ENCODE measurements at regions not wholly inside any gene's neighbourhood (a gene's known extent, or its start where the extent isn't known, plus 50 kb on each side); places are given as distances from the start of the nearest gene placed in this dataset.

- no peak for TF ChIP-seq POLR2A (IDR thresholded peaks at IDR 0.05)
- TF ChIP-seq EP300 (IDR thresholded peaks at IDR 0.05): no peak
- TF ChIP-seq, protein P1, sequence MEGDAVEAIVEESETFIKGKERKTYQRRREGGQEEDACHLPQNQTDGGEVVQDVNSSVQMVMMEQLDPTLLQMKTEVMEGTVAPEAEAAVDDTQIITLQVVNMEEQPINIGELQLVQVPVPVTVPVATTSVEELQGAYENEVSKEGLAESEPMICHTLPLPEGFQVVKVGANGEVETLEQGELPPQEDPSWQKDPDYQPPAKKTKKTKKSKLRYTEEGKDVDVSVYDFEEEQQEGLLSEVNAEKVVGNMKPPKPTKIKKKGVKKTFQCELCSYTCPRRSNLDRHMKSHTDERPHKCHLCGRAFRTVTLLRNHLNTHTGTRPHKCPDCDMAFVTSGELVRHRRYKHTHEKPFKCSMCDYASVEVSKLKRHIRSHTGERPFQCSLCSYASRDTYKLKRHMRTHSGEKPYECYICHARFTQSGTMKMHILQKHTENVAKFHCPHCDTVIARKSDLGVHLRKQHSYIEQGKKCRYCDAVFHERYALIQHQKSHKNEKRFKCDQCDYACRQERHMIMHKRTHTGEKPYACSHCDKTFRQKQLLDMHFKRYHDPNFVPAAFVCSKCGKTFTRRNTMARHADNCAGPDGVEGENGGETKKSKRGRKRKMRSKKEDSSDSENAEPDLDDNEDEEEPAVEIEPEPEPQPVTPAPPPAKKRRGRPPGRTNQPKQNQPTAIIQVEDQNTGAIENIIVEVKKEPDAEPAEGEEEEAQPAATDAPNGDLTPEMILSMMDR (IDR thresholded peaks at IDR 0.05): no peak
These were observed 101.3 kb downstream of the TYW3 start for GRCh38 chr1:74834261-74834660.

GRCh38 chr1:74835051-74835450 lies 102.1 kb downstream of the TYW3 start:
- TF ChIP-seq, protein P1 (IDR thresholded peaks at IDR 0.05): no peak
- TF ChIP-seq POLR2A (IDR thresholded peaks at IDR 0.05): no peak
- TF ChIP-seq EP300 (IDR thresholded peaks at IDR 0.05): no peak
- no peaks in the 10 kb centered on the region for H3K36me3 ChIP-seq
- no peaks in the 10 kb centered on the region for H3K9me3 ChIP-seq
- DNase-seq (ENCODE audit: low spot score in 2 of 2): no peak
- no peaks in the 10 kb centered on the region for H3K4me1 ChIP-seq
- H3K4me3 ChIP-seq: no peak overlapping the region
- no peak overlapping the region for H3K27ac ChIP-seq
- H3K27me3 ChIP-seq: no peaks in the 10 kb centered on the region
- WGBS, 2 donors: 93 to 94% methylated on average over 2 of the region's 2 CpGs

More at GRCh38 chr1:74834261-74834660, 101.3 kb downstream of the TYW3 start:
- no peak overlapping the region for H3K27ac ChIP-seq
- DNase-seq (ENCODE audit: low spot score in 2 of 2): no peak
- H3K4me3 ChIP-seq: no peak overlapping the region
- no peaks in the 10 kb centered on the region for H3K4me1 ChIP-seq
- no peaks in the 10 kb centered on the region for H3K27me3 ChIP-seq
- H3K9me3 ChIP-seq: no peaks in the 10 kb centered on the region
- H3K36me3 ChIP-seq: no peaks in the 10 kb centered on the region

- H3K4me3 ChIP-seq: no peak overlapping the region
- no peaks in the 10 kb centered on the region for H3K4me1 ChIP-seq
- 67 to 71% methylated on average over 3 of the region's 3 CpGs for WGBS, 2 donors
- no peaks in the 10 kb centered on the region for H3K36me3 ChIP-seq
- no peak for DNase-seq (ENCODE audit: low spot score in 2 of 2)
- no peak overlapping the region for H3K27ac ChIP-seq
- no peaks in the 10 kb centered on the region for H3K9me3 ChIP-seq
- H3K27me3 ChIP-seq: no peaks in the 10 kb centered on the region
- TF ChIP-seq, protein P1 (IDR thresholded peaks at IDR 0.05): no peak
- TF ChIP-seq EP300 (IDR thresholded peaks at IDR 0.05) (no peak), POLR2A (IDR thresholded peaks at IDR 0.05) (no peak)
These were observed 109.8 kb downstream of the TYW3 start for GRCh38 chr1:74842726-74843125.

DNA sequence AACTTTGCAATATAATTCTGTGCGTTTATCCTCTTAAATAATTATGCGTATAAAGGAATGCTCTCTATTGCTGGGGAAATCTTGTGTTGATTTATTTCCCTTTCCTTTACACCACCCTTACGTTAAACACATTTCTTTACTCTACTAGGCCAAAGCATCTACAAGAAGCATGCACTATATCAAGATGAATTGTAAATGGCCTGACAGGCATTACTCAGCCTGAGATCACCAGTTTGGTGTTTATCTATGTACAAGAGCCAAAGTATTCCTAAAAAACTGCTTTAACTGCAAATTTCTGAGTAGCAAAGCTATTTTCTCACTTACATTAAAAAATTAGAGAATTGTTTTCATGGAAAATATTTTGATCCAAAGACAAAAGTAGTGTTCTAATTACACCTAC lies 114.8 kb downstream of the TYW3 start:
- 86 to 90% methylated on average over 3 of the region's 3 CpGs for WGBS, 2 donors
- Histone ChIP-seq H3K4me3 (no peak overlapping the region), H3K9me3 (no peaks in the 10 kb centered on the region), H3K27ac (no peak overlapping the region), H3K4me1 (no peaks in the 10 kb centered on the region), H3K36me3 (no peaks in the 10 kb centered on the region), H3K27me3 (no peaks in the 10 kb centered on the region)
- TF ChIP-seq EP300 (IDR thresholded peaks at IDR 0.05): no peak
- no peak for TF ChIP-seq POLR2A (IDR thresholded peaks at IDR 0.05)
- TF ChIP-seq, protein P1 (IDR thresholded peaks at IDR 0.05): no peak
- DNase-seq (ENCODE audit: low spot score in 2 of 2): no peak

DNA sequence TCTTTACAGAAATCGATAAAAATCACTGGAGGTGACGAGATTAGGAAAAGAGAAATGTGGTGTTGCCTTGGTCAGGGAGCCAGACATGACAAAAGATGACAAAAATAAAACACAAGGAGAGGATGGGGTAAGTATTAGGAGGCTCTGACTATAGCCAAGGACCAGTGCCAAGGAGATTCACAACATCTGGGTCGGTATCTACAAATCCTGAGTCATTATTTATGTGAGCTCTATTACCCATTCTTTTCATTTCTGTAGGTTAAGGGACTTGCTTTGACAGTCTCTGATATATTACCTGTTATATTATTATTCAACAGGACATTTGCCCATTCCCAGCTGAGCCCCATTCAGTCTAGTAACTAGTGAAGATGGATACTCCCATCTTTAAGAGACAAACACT lies 120.8 kb downstream of the TYW3 start:
- Histone ChIP-seq H3K9me3 (no peaks in the 10 kb centered on the region), H3K36me3 (no peaks in the 10 kb centered on the region), H3K27ac (no peak overlapping the region), H3K27me3 (no peaks in the 10 kb centered on the region), H3K4me3 (no peak overlapping the region), H3K4me1 (no peaks in the 10 kb centered on the region)
- no peak for DNase-seq (ENCODE audit: low spot score in 2 of 2)
- WGBS, 2 donors: 82 to 85% methylated on average over 3 of the region's 3 CpGs
- no peak for TF ChIP-seq POLR2A (IDR thresholded peaks at IDR 0.05)
- no peak for TF ChIP-seq EP300 (IDR thresholded peaks at IDR 0.05)
- TF ChIP-seq, protein P1 (IDR thresholded peaks at IDR 0.05): no peak
